ENCODE measurements at regions not wholly inside any gene's neighbourhood (a gene's known extent, or its start where the extent isn't known, plus 50 kb on each side); places are given as distances from the start of the nearest gene placed in this dataset.

GRCh38 chr19:5257155-5258045 lies 83.2 kb downstream of the PTPRS start:
- TF ChIP-seq CTCF (conservative IDR thresholded peaks at IDR 0.05) = no peak
- H3K9me3 ChIP-seq (ENCODE audit: control insufficient read depth, low read length) = peaks cover 25% of the 10 kb centered on the region
- H3K36me3 ChIP-seq (ENCODE audit: control insufficient read depth, insufficient read depth, low read length) = peaks cover 90% of the 10 kb centered on the region
- no peaks in the 10 kb centered on the region for H3K27me3 Mint-ChIP-seq (ENCODE audit: insufficient read depth)
- H3K4me1 ChIP-seq (ENCODE audit: control insufficient read depth, insufficient read depth, low read length) = no peaks in the 10 kb centered on the region
- H3K9ac ChIP-seq (ENCODE audit: extremely low read depth, low read length, poor library complexity, severe bottlenecking) = no peak overlapping the region
- H3K4me1 Mint-ChIP-seq = no peaks in the 10 kb centered on the region
- H3K9me3 Mint-ChIP-seq = peaks cover 20% of the 10 kb centered on the region
- H3K4me3 Mint-ChIP-seq = no peak overlapping the region
- H3K36me3 Mint-ChIP-seq (ENCODE audit: low read depth) = peaks cover 73% of the 10 kb centered on the region
- no peak for DNase-seq
- WGBS, 2 experiments (ENCODE audit: insufficient coverage in 1 of 2, insufficient read length in 1 of 2) = 94 to 96% methylated on average over 15 to 43 of the region's 43 CpGs
- no peaks in the 10 kb centered on the region for H3K27me3 ChIP-seq (ENCODE audit: control insufficient read depth, insufficient read depth, low read length, poor library complexity, severe bottlenecking)
- H3K27ac ChIP-seq (ENCODE audit: low read depth, low read length) = no peak overlapping the region
- H3K27ac Mint-ChIP-seq = no peak overlapping the region
- no peak overlapping the region for H3K4me3 ChIP-seq (ENCODE audit: low read length)

- Histone ChIP-seq H3K4me3 (ENCODE audit: low read length) (no peak overlapping the region), H3K4me1 (ENCODE audit: control insufficient read depth, insufficient read depth, low read length) (no peaks in the 10 kb centered on the region), H3K9ac (ENCODE audit: extremely low read depth, low read length, poor library complexity, severe bottlenecking) (no peak overlapping the region), H3K27me3 (ENCODE audit: control insufficient read depth, insufficient read depth, low read length, poor library complexity, severe bottlenecking) (no peaks in the 10 kb centered on the region), H3K36me3 (ENCODE audit: control insufficient read depth, insufficient read depth, low read length) (peaks cover 76% of the 10 kb centered on the region), H3K27ac (ENCODE audit: low read depth, low read length) (no peak overlapping the region), H3K9me3 (ENCODE audit: control insufficient read depth, low read length) (peaks cover 25% of the 10 kb centered on the region)
- no peak for DNase-seq
- Mint-ChIP-seq H3K27me3 (ENCODE audit: insufficient read depth) (no peaks in the 10 kb centered on the region), H3K4me3 (no peak overlapping the region), H3K9me3 (peaks cover 20% of the 10 kb centered on the region), H3K27ac (no peak overlapping the region), H3K4me1 (peaks cover 2% of the 10 kb centered on the region), H3K36me3 (ENCODE audit: low read depth) (peaks cover 64% of the 10 kb centered on the region)
- TF ChIP-seq CTCF (conservative IDR thresholded peaks at IDR 0.05) = no peak
- WGBS, 2 experiments (ENCODE audit: insufficient coverage in 1 of 2, insufficient read length in 1 of 2) = 96 to 98% methylated on average over 13 to 22 of the region's 22 CpGs
These were observed 84.9 kb downstream of the PTPRS start for GRCh38 chr19:5255602-5256231.

GRCh38 chr19:5254944-5255343 lies 85.7 kb downstream of the PTPRS start:
- Mint-ChIP-seq H3K4me3 (no peak overlapping the region), H3K27ac (no peak overlapping the region), H3K27me3 (ENCODE audit: insufficient read depth) (no peaks in the 10 kb centered on the region), H3K9me3 (peaks cover 20% of the 10 kb centered on the region), H3K36me3 (ENCODE audit: low read depth) (peaks cover 61% of the 10 kb centered on the region), H3K4me1 (peaks cover 2% of the 10 kb centered on the region)
- DNase-seq = no peak
- 96 to 100% methylated on average over 1 of the region's 1 CpG for WGBS, 2 experiments (ENCODE audit: insufficient coverage in 1 of 2, insufficient read length in 1 of 2)
- no peak overlapping the region for H3K9ac ChIP-seq (ENCODE audit: extremely low read depth, low read length, poor library complexity, severe bottlenecking)
- TF ChIP-seq CTCF (conservative IDR thresholded peaks at IDR 0.05) = no peak
- H3K9me3 ChIP-seq (ENCODE audit: control insufficient read depth, low read length) = peaks cover 25% of the 10 kb centered on the region
- no peaks in the 10 kb centered on the region for H3K27me3 ChIP-seq (ENCODE audit: control insufficient read depth, insufficient read depth, low read length, poor library complexity, severe bottlenecking)
- no peaks in the 10 kb centered on the region for H3K4me1 ChIP-seq (ENCODE audit: control insufficient read depth, insufficient read depth, low read length)
- no peak overlapping the region for H3K4me3 ChIP-seq (ENCODE audit: low read length)
- H3K36me3 ChIP-seq (ENCODE audit: control insufficient read depth, insufficient read depth, low read length) = peaks cover 72% of the 10 kb centered on the region
- H3K27ac ChIP-seq (ENCODE audit: low read depth, low read length) = no peak overlapping the region
